ENCODE measurements at regions not wholly inside any gene's neighbourhood (a gene's known extent, or its start where the extent isn't known, plus 50 kb on each side); places are given as distances from the start of the nearest gene placed in this dataset.

GRCh38 chr12:126163984-126164383 lies 1098.7 kb downstream of the AACS start:
- no peak for TF ChIP-seq POLR2A (IDR thresholded peaks at IDR 0.05; ENCODE audit: extremely low read depth, insufficient read length)
- TF ChIP-seq, protein P1, sequence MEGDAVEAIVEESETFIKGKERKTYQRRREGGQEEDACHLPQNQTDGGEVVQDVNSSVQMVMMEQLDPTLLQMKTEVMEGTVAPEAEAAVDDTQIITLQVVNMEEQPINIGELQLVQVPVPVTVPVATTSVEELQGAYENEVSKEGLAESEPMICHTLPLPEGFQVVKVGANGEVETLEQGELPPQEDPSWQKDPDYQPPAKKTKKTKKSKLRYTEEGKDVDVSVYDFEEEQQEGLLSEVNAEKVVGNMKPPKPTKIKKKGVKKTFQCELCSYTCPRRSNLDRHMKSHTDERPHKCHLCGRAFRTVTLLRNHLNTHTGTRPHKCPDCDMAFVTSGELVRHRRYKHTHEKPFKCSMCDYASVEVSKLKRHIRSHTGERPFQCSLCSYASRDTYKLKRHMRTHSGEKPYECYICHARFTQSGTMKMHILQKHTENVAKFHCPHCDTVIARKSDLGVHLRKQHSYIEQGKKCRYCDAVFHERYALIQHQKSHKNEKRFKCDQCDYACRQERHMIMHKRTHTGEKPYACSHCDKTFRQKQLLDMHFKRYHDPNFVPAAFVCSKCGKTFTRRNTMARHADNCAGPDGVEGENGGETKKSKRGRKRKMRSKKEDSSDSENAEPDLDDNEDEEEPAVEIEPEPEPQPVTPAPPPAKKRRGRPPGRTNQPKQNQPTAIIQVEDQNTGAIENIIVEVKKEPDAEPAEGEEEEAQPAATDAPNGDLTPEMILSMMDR (IDR thresholded peaks at IDR 0.05; ENCODE audit: low read depth, low read length), result no peak
